LNCAP (cell line): ENCODE measurements at regions not wholly inside any gene's neighbourhood (a gene's known extent, or its start where the extent isn't known, plus 50 kb on each side); places are given as distances from the start of the nearest gene placed in this dataset.

Source experiments
- CTCF ChIP-seq: fragments of 450-650 bp; IDR thresholded peaks from 2 replicates; pipeline ENCODE4 v1.5.1; 2017; ENCODE audit warnings: mild to moderate bottlenecking

- TF ChIP-seq CTCF, result no peak
Observed at GRCh38 chr4:187470061-187470460, 525.5 kb upstream of the ZFP42 start.

GRCh38 chr4:187474238-187474637, 521.3 kb upstream of the ZFP42 start:
- TF ChIP-seq CTCF, result no peak

- no peak for TF ChIP-seq CTCF
Observed at GRCh38 chr4:187475901-187476300, 519.7 kb upstream of the ZFP42 start.

GRCh38 chr4:187477224-187477623, 518.3 kb upstream of the ZFP42 start:
- TF ChIP-seq CTCF, result no peak

GRCh38 chr4:187478292-187479140, 517.1 kb upstream of the ZFP42 start:
- TF ChIP-seq CTCF, result no peak

GRCh38 chr4:187479511-187479910, 516.1 kb upstream of the ZFP42 start:
- TF ChIP-seq CTCF, result no peak

GRCh38 chr4:187480146-187481145, 515.1 kb upstream of the ZFP42 start:
- no peak for TF ChIP-seq CTCF
